Stimulated activated CD8-positive, alpha-beta memory T cell treated with anti-CD3 and anti-CD28 coated beads, Interleukin-7, amount 100 ng/mL, for 4 hours (primary cell): ENCODE measurements at regions not wholly inside any gene's neighbourhood (a gene's known extent, or its start where the extent isn't known, plus 50 kb on each side); places are given as distances from the start of the nearest gene placed in this dataset.

Experiments
- DNase-seq, 2 donors: peaks; one replicate each; pipeline ENCODE4 v3.0.0-alpha.2; 2020; ENCODE audit warnings: low read depth in 2 of 2

GRCh38 chr6:54991761-54992330 is 145.3 kb downstream of the FAM83B start:
- no peak for DNase-seq

DNA sequence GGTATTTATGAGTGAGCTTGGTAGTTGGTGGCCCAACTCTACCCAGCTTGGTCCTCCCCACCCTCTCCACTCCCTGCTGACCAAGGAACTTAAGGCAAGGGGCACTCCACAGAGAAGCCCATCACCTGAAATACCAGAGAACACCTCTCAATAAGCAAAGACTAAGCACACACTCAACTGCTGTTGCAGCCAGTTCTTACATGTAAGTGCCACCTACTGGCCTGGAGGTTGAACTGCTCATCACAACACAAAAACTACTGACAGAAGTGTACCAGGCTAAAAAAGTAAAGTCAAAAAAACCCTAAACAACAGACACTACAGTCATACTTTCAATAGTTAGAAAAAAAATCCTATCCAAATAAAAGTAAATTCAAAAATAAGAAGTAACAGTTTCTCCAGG is 146.2 kb downstream of the FAM83B start:
- no peak for DNase-seq

DNA sequence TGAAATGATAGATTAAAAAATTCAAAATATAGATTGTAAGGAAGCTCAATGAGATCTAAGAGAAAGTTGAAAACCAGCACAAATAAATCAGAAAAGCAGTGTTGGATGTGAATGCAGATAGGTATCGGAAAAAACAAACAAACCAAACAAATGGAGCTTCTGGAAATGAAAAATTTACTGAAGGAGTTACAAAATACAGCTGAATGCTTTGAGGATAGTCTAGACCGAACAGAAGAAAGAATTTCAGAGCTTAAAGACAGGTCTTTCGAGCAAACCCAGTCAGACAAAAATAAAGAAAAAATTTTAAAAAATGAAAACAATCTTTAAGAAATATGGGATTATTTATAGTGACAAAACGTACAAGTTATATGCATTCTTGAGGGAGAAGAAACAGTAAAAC is 146.7 kb downstream of the FAM83B start:
- no peak for DNase-seq

DNA sequence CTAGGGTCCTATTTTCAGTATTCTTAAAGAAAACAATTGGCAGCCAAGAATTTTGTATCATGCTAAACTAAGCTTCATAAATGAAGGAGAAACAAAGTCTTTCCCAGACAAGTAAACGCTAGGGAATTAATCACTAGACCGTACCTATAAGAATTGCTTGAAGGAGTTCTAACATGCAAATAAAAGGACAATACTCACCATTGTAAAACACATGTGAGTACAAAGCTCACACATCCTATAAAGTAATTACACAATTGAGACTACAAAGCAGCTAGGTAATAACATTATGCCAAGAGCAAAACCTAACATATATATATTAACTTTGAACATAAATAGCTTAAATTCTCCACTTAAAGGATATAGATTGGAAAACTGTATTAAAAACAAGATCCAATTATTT is 147.4 kb downstream of the FAM83B start:
- DNase-seq: no peak

DNA sequence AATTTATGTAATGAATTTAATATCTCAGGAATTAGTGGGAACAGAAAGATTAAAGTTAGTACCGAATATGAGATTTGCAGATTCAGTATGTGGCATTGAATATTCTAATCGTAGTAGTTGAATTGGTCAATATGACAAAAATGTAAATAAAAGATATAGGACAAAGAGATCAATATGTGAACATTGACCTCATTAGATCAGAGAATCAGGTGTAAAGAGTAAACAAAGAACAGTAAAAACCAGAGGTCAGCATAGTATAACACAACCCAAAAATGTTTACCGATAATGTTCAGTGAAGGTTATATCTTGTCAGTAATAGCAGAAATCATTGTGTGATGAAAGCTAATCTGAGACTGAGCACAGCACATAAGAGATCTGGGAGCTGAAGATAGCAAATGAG is 152.0 kb downstream of the FAM83B start:
- no peak for DNase-seq

GRCh38 chr6:55003719-55004430 is 157.3 kb downstream of the FAM83B start:
- DNase-seq: no peak

DNA sequence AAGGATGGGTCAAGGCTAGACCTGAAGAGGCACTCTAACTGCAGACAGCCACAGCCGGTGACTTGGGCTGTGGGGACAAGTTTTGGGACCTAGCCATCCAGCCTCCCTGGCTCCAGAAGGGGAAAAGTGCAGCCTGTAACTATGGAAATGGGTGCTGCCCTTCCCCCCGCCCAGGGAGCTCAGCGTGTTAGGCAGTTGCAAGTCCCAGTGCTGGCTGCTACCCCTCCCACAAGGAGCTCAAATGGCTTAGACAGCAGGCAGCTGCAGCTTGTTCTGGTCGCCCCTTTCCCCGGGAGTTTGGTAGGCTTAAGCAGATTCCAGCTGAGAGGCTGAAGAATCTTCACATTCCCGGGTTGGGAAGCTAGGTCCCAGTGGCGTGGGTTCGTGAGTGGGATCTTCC is 162.6 kb downstream of the FAM83B start:
- no peak for DNase-seq

GRCh38 chr6:55011034-55011433 is 163.3 kb upstream of the HCRTR2 start:
- no peak for DNase-seq

DNA sequence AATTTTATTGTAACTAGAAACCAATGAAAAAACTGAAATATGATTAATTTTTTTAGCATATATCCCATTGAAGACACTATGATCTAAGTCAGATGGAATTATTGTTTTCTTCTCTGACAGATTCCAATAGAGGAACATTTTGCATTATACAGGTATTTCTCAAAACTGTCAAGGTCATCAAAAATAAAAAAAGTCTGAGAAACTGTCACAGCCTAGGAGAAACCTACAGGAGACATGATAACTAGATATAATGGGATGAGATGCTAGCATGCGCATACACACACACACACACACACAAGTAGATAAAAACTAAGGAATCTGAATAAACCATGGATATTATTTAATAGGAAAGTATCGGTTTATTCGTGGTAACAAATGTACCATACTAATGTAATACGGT is 161.9 kb upstream of the HCRTR2 start:
- no peak for DNase-seq

- no peak for DNase-seq
These were observed 159.8 kb upstream of the HCRTR2 start for GRCh38 chr6:55014321-55015088.

- DNase-seq: no peak
These were observed 158.1 kb upstream of the HCRTR2 start for GRCh38 chr6:55016261-55016660.

- DNase-seq: no peak
These were observed 156.6 kb upstream of the HCRTR2 start for GRCh38 chr6:55017555-55018300.

GRCh38 chr6:55019591-55019990 is 154.7 kb upstream of the HCRTR2 start:
- DNase-seq: no peak

- peak; percentile 2 to 3 for DNase-seq
These were observed 151.1 kb upstream of the HCRTR2 start for GRCh38 chr6:55023230-55023629.

DNA sequence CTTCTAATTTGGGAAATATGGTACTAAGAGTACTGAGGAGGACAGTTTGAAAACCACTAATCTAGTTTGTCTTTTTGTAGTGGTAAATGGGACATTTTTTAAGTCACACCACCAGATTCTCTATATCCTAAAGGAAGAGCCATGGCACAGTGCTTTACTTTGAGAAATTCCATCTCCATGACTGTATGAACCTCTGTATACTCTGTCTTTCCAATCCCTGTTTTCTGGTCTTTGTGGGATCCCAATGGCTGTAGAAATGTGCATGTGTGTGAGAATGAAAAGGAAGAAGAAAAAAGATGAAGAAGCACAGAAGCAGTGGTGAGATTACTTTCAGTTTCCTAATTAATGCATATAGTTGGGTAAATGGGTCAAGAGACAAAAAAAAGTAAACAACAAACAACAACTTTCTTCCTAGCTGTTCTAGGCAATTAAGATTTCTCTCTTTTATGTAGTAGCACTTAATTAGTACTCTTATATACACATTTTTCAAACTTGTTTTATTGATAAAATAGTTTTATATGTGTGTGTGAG is 141.2 kb upstream of the HCRTR2 start:
- no peak for DNase-seq

GRCh38 chr6:55034752-55035151 is 139.6 kb upstream of the HCRTR2 start:
- DNase-seq: no peak

DNA sequence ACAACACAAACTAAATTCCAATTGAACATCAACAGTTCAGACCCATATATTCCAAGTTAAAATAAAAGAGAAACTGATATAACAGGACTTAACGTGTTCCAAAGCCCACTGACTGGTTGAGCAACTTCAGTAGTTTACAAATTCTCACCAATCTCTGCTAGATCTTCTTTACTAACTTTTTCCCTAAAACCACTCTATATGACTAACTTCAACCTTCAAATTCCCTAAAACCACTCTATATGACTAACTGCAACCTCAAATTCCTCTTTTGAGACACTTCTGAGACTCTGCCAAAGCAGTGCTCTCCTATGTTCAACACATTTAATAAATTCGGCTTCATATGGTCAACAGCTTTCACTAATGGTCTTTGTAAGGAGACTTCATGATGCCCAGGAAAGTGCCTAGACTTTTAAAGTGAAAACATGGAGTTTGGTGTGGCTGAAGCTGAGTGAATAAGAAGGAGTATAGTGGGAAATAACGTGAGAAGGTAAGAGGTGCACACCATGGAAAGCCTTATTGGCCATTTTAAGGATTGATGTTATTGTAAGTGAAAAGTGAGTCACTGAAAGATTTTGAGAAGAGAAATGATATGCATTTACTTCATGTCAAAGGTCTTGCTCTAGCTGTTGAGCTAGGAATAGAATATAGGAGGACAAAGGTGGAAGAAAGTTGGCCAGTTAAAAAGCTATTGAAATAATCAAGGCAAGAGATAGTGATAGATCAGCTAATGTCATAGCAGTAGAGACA is 134.0 kb upstream of the HCRTR2 start:
- no peak for DNase-seq

DNA sequence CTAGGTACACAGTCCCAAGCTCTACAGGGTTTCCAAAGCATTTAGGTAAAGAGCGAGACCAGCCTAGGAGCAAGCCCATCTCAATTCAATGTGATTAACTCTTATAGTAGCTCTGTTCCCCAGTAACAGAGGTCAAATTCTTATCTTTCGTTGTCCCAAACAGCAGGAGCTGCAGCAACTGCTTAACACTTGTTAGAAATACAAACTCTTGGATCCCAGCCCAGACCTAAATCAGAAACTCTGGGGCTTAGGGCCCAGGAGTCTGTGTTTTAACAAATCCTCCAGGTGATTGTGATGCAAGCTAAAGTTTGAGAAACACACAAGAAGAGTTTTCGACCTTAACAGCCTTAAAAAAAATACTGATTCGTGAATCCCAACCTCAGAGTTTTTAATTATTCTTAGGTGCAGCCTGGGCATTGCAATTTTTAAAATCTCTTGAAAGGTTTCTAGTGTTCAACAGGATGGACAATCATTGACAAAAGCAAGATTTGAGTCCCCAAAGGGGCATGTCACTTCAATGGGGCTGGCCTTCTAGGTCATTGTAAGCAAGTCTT is 127.4 kb upstream of the HCRTR2 start:
- no peak for DNase-seq

DNA sequence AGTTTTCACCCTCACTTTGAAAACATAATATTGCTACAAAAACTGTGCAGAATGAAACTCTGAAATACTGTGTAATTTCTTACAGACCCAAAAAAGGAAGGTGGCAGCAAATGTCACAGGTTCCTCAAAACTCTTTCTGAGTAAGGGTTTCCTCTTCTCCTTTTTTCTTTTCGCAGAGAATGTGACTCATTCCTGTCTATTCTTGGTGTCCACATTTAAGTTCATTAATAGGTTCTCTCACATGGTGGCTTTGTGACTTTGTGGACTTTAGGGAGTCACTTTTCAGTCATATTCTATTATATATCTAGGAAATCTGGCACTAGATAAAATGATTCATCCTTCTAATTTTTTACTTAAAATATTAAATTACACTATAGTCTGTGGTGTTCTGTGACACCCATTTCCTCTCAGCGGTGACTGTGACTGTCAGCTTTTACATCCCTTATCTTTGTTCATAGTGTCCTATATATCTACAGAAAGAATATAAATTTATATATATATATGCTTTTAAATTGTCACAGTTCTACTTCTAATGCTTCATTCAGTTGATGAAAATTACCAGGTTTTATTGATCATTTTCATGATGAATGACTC is 126.8 kb upstream of the HCRTR2 start:
- DNase-seq: no peak

- no peak for DNase-seq
These were observed 124.4 kb upstream of the HCRTR2 start for GRCh38 chr6:55049866-55050265.

DNA sequence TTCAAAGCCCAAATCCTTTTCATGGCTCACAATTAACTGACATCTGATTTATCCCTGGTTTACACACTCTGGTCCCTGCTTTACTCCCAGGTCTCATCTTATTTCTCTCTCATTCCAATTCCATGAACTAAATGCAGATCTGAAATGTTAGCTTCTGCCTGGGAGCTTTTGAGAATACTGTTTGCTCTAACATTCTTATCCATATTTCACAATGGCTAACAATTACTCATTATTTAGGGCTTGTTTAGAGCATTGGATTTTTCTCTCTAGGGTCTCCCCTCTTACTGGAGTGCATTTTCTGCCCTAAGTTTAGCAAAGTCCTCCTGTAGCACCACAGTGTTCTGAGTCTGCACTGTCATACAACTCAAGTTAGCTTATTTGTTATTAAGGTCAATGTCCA is 121.5 kb upstream of the HCRTR2 start:
- DNase-seq: no peak
